GM04503 (cell line): ENCODE measurements at regions not wholly inside any gene's neighbourhood (a gene's known extent, or its start where the extent isn't known, plus 50 kb on each side); places are given as distances from the start of the nearest gene placed in this dataset.

ENCODE experiments used
- DNase-seq: peaks from one replicate; pipeline ENCODE4 v3.0.0-alpha.2; 2012; ENCODE audit warnings: low read depth

DNA sequence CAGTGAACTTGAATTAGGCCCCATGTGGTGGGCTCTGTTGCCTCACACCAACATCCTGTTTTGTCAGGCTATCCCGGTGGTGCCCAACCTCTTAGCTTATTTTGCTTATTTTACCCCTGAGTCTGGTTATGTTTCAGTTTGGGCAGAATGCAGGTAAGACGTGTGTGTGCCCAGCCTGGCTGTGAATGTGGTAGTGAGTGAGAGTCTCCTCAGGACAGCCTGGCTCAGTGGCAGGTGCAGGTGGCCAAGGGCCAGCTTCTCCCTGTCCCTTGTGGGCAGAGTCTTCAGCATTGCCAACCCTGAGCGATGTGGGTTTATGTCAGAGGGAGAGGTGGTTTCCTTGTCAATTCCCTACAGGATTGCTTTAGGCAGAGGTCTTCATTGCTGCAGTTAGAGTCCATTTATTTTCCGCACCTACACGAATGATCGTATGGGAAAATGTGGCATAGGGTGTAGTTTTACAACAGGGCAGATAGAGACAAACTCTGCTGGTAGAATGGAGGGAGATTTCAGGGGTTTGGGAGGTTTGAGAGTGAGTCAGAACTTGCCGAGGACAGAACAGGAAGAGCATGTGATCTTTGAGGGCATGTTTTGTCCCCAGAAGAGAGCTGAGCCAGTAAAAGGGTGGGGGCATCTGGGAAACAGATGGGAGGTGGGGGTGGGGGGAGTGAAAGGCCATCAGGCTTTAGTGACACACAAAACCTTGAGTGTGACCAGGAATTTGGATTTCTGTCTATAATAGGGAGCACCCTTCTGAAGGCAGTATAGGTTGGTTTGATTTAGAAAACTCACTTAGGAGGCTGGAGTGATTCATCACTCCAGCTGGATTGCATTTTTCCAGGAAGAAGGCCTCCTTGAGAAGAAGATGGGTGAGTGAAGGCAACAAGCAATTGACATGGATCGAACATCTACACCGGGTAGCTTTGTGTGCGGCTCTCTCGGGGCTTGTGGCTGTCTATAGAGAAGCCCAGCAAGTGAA lies 156.2 kb upstream of the CELF4 start:
- DNase-seq, result no peak

DNA sequence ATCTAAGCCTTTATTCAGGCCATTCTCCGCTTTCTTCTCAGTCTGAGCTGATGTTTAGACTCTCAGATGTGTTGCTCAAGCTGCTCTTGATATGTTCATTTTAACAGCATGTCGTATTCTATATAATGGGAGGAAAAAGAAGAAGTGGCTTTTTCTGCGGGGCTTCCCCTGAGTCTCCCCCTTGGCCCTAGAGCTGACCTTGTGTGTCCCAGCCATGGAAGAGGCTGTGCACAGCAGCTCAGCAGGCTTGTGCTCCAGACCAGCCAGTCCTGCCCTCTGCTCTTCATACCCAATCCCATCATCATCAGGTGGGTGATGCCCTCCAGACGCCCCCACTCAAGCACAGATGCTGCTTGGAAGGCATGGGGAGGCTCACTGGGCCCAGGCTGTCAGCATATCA lies 155.1 kb upstream of the CELF4 start:
- no peak for DNase-seq

DNA sequence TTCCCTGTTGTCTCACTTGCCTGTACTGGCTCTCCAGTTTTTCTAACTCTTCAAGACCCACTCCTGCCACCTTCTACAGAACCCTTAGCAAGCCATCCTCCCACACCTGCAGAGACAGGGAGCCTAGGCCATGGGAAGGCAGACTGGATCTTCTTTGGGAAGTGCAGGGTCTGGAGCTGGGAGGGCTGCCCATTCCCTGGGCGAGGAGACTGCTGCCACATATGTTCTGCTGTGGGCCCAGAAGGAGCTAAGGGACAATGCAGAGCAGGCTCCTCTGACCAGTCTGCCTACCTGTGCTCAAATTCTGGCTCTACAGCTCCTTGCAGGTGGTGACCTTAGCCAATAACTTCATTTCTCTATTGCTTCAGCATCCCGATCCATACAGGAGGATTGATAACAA lies 152.1 kb upstream of the CELF4 start:
- DNase-seq, result no peak

DNA sequence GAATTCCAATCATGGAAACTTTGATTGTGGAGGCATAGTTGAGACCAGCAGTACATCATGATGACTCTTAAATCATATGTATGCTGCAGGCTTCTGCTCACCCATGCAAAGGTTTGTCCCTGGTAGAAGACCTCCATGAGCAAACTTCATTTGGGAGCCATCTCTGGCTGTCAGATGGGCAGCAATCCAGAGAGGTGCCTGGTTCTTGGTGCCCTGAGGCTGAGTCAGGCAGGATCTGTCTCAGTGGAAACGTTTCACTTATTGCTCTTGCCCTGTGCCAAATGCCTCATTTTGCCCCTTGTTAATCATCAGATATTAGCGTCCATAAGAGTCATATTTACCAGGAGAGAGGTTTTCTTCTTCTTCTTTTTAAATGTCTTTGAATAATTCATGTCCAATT lies 151.5 kb upstream of the CELF4 start:
- no peak for DNase-seq

DNA sequence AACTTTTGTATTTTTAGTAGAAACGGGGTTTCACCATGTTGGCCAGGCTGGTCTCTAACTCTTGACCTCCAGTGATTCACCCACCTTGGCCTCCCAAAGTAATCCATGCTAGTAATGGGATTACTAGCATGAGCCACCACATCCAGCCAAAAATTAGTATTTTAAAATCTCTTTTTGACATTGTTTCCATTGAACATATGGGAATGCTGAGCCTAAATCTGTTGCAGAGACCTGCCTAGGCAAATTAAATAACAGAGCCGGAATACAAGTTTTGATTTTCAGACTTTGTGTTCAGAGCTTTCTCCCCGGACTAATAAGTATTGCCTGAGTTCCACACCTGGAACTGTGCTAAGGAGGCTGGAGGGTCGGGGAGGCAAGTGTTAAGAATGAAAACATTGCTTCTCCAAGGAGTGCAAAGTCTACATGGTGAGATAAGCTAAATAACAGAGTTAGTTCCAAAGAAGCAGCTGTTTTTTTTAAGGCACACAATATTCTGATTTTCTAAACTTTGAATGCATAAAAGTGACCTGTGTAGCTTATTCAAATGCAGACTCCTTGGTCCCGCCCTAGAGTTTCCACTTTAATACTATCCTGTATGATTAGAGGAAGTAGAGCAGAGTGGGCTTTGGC lies 150.6 kb upstream of the CELF4 start:
- DNase-seq, result no peak

DNA sequence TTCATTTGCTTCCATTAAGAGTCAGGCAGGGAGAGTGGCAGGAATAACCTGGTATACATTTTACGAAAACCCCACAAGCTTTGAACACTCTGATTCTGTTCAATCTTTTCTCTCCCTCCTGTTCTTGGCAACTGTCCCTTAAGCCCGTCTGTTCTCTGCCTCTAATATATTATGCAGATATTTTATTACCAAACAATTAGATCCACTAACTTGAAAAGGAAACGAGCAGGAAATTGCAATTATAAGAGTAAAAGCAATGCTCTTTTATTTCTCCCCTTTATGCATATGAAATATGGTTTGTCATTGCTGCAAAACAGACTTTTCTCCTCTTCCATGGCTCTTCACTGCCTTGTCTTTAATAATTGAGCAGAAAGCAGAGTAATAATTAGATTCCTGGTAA lies 149.1 kb upstream of the CELF4 start:
- DNase-seq, result no peak

DNA sequence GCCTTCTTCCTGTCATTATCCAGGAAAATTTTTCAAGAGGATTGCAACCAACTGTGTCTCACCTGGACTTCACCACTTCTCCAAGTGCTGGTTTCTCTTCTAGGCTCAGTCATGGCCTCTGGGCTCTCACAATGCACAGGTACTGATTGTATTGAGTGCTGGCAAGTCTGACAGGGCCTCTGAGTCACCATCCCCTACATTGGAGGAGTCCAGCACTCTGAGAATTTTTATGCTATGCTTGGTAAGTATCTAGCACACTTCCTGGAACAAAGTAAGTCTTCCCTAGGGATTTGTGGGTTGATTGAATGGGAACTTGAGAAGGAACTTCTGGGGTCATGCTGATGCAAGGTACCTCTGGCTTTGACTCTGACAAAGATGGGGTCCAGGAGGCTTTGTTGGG lies 147.2 kb upstream of the CELF4 start:
- no peak for DNase-seq

DNA sequence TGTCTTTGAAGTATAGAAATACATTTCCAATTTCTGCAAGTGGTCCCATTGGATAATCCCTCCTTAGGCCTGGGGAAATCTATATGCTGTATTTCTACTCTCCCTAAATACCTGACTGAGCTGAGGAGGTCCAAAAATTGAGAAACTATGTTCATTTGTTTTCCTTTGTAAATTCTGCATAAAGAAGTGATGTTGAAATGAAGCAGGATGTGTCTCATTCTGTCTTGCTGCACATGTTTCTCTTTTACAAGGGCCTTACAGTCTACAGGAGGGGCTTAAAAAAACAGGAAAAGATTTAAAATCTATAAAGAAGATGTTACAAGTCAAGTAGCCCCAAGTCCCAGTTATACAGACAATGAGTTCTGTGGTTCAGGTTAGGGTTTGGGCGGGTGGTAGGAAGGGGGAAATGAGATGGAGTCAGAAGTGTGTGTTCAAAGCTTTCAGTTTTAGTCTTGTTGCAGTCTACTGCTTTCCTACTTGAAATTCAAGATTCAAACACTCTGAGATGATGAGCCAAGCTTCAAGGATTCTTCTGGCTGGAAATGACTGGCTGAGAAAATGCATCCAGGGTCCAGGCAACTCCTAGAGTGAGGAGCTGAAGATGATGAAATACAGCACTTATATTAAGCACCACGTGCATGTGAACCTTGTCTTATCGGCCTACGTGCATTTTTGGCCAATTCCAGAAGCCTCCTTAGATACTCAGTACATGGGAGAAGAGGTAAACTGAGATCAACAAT lies 146.3 kb upstream of the CELF4 start:
- DNase-seq, result no peak

DNA sequence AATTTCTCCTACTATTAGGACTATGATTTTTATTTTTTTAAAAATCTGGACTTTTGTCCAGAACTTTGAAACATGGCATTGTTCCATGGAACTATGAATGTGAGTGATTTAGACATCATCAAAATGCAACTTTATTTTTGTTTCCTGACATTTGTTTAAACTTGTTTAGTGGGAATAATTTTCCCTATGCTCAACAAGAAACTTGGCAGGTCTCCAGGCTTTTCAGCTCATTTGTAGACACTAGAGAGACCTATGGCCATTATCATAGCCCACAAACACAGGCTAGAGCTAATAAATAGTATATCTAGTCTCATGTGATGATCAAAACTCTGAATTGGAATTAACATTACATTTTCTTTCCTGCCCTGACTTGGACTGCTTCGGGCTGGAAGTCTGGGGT lies 145.1 kb upstream of the CELF4 start:
- DNase-seq, result no peak

DNA sequence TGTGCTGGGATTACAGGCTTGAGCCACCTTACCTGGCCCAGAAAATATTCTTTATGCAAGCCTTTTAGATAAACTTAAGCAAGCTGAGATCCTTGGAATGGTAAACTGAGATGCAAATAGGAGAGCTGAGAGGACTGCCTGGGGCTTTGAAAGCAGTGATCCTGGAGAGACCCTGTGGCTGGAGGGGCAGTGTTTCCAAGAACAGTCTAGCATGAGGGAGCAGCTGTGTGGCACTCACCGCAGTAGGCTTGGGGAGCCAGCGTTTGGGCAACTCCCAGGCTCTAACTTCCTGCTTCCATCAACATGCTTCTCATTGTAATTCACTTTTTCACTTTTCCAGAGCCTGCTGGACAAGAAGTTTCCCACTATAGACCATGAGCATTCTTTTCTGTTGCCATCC lies 144.1 kb upstream of the CELF4 start:
- DNase-seq, result no peak

DNA sequence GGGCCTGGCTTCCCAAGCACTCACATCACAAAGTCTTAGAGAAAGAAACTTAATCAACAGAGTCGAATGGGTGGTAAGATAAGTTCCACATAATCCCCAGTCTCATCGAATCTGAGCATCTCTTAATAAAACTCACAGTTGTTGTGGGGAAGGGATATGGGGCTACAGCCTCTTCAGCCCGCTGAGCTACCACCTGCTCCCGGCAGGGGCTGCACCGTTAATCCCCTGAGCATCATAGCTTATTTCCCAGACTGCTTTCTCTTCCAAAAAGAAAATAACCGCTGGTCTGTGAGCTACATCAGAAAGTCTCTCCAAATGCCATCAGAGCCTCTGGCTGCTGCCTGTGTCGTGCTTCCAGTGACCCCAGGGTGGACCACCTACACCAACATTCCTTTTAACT lies 139.4 kb upstream of the CELF4 start:
- DNase-seq, result no peak

DNA sequence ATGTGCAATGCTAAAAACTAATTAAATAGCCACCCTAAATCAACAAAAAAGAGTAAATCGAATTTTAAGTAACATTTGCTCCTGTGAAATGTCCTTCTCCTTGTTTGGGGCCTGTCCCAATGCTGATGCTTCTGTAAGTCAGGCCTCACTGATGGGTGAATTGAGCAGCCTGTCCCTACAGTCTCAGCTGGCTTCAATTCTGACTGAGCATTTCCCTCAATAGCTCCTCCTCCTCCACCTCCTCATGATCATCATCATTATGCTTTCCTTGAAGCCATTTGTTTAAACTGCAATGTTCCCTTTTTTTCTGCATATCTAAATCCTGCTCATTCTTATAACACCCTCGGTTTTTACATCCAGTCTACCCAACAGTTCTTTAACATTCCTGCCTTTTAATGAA lies 137.2 kb upstream of the CELF4 start:
- DNase-seq, result no peak

DNA sequence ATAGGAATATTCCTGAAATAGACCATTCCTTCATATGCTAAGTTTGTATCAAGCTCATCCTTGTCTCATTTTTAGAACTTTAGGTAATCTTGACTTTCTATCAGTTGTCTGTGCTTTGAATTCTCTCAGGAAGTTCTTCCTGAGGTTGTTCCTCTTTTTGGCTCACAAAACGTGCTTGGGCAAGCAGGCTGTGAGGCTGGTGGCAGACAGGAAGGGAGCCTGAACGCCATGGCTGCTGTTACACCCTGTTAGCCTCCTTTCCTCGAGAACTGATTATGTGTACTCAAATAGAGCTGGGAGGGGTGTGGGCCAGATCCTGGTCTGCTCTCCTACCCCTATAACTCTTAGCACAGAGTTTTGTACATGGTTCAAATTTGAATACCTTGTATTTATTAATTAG lies 136.4 kb upstream of the CELF4 start:
- DNase-seq, result no peak

DNA sequence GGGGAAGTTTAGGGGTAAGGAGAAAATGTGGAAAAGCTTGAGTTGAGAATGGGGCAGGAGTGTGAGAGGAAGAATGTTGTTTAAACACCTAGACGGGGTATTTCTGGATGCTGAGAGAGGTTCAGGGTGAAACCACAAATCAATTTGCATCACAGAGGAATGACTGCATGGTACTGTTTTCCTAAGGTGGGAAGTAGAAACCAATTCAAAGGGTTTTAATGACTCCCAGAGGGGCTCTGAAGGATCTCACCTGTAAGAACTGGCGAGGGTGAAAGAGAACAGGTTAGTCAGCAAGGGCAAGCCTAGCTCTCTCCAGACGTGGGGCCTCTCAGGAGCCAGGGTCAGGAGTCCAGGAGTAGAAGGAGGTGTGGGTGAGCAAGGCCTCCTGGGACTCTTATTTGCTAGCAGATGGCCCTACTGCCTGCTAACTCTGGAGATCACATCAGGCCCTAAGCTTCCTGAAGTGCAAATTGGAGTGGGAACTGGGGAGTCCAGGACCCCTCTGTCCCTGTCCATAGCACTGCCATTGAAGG lies 133.0 kb upstream of the CELF4 start:
- DNase-seq, result no peak

DNA sequence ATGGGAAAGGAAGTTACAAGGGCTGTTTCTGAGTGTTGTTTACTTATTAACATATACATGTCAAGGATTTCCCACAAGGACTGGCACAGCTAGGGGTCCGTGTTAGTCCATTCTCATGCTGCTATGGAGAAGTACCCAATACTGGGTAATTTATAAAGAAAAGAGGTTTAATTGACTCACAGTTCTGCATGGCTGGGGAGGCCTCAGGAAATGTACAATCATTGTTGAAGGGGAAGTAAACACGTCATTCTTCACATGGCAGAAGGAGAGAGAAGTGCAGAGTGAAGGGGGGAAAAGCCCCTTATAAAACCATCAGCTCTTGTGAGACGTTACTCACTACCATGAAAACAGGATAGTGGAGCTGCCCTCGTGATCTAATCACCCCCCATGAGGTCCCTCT lies 128.9 kb upstream of the CELF4 start:
- no peak for DNase-seq

DNA sequence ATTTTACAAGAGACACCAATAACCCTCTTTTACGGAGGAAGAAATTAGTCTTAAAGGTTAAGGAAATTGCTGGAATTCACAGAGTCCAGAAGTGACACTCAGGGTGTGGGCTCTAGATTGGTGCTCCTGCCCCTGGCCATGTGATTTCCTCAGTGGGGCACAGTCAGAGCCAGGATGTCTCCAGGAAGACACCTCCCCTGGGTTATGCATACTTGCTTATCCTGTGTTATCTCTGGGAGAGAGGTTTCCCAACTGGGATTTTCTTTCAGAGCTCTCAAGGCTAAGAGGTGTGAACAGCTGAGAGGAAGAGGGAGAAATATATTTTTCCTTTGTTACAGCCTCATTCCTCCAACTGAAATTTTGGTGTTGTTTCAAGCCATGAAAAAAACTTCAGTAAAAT lies 125.6 kb upstream of the CELF4 start:
- no peak for DNase-seq

DNA sequence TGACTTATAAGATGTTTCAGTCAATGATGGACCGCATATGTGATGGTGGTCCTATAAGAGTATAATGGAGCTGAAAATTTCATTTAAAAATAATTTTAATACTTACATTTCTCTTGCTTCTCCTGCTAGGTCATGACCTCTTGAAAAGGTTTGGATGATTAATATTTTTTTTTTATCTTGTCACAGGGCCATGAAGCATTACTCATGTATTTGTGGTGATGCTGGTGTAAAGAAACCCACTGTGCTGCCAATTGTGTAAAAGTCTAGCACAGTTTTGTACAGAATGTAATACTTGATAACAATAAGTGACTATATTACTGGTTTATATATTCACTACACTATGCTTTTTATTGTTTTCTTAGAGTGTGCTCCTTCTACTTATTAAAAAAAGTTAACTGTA lies 124.2 kb upstream of the CELF4 start:
- DNase-seq, result no peak

DNA sequence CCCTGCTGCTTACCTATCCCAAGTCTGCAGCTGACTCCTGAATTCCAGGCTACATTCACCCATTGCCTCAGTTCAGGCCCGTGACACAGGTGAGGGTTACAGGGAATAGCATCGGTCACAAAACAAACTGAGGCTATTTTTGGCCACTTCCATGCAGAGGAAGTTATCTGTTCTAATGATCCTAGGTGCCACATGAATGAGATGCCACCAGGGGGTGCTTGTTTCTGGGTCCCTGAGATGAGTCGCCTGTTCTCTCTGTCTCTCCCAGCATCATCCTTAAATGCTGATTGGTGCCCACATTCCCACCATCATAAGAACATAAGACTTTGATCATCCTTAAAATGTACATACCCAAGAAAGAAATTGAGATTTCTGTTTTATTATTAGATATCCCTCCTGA lies 119.0 kb upstream of the CELF4 start:
- no peak for DNase-seq

DNA sequence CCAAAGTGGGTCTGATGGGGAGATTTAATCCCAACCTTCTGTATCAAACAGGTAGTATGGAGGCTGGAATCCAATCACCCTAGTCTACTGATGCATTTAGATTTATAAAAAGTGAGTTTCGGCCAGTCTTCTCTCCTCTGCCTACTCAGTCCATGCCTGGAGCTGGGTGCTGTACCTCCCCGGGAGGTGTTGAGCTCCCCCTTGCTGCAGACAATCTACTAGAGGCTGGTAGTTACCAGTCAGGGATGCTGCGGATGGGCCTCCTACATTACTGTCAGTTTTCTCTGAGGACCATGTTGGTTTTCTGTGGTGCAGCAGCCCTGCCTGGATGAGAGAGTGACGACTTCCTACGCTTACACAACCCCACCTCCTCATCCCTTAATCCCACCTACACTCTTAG lies 118.6 kb upstream of the CELF4 start:
- no peak for DNase-seq

DNA sequence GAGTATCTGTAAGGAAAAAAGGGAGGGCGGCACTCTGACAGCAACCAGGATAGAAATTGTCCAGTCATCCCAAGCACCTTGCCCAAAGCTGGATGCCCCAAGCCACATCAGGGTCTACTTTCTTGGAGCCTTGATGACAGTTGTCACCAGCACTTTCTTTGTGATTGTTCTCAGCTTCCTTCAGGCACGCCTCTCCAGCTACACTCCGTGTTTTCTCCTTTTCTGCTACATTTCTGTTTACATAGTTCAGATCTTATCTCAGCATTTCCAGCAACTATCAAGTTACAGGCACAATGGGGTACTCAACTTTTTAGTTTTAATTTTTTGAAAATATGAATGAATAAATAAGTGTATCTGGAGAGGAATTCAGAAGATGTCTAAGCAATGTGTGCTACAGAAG lies 115.3 kb upstream of the CELF4 start:
- no peak for DNase-seq

DNA sequence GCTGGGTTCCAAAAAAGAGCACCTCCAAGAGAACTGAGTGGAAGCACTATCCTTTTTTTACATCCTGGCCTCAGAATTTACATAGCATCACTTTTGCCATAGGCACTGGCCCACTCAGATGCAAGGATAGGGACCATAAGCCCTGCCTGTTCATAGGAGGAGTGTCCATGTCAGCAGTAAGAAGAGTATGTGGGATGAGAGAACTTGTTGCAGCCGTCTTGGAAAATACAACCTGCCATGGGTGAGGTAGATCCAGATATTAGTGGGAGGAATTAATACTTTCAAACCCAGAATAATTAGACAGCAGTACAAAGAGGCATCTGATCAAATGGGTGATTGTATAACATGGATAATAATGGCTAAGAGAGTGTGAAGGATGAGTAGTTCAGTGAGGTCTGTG lies 110.7 kb upstream of the CELF4 start:
- DNase-seq, result no peak

DNA sequence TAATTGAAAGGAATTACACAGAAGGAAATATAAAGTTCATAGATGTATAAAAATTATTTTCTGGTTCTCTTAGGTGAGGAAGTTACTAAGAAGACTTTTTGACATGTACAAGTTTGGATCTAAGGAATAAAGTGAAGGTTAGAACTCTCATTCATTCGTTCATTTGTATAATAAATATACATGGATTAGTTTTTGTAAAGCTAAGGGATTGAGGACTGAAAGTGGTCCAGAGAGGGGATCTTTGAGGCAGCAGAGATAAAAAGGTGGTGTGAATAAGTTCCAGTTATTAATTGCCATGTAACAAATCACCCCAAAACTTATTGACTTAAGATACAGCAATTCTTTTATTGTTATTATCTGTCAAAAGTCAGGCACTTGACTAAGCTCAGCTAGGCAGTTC lies 110.1 kb upstream of the CELF4 start:
- no peak for DNase-seq

DNA sequence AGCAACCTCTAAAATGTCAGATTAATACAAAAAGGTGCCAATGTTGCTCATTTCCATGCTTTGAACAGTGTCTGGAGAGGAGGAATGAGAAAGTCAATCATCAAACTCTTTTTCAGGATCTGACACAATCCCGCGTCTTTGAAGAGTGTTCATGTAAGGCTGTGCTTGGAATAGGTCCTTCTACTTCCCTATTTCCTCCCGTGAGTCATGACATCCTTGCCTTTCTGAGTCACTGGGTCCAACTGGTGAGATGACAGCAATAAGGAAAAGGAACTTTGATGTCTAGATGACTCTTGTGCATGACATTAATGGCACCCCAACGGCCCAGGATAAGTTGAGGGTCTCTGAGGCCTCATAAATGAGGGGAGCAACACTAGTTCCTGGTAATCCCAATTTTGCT lies 109.0 kb upstream of the CELF4 start:
- DNase-seq, result no peak
